Inferior parietal cortex (tissue), 1 donor: ENCODE measurements at regions not wholly inside any gene's neighbourhood (a gene's known extent, or its start where the extent isn't known, plus 50 kb on each side); places are given as distances from the start of the nearest gene placed in this dataset.
"Not testable (repeated sequence)": the region's sequence is repeated elsewhere in the genome, so short reads cannot be mapped to it uniquely, and the experiment has no call there.

Source experiments
- DNase-seq: peaks from one replicate; pipeline ENCODE4 v3.0.0-alpha.2; 2016; ENCODE audit errors: extremely low spot score

GRCh38 chr5:144004146-144004545, 166.3 kb downstream of the YIPF5 start:
- DNase-seq = no peak

- DNase-seq = no peak
Measured at GRCh38 chr5:144004751-144005150, 165.7 kb downstream of the YIPF5 start.

GRCh38 chr5:144009116-144009515, 161.3 kb downstream of the YIPF5 start:
- DNase-seq = no peak

DNA sequence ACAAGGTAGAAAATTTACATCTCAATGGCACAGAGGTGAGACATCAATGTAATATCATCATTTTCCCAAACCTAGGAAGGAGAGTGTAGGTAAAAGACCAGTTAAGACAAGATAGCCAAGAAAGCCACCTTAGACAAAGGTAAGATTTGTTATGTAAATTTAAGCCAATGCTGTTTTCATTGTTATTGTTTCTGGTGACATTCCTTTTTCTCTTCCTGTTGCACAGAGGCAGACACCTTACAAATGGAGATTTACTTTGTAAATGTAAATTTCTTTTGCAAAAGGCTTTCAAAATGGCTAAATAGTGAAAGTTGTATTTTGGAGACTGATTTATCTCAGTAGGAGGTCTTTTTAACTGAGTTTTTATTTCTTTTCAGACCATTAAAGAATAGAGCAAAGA, 159.1 kb downstream of the YIPF5 start:
- DNase-seq = no peak

- no peak for DNase-seq
Measured at GRCh38 chr5:144013816-144014215, 156.6 kb downstream of the YIPF5 start.

DNA sequence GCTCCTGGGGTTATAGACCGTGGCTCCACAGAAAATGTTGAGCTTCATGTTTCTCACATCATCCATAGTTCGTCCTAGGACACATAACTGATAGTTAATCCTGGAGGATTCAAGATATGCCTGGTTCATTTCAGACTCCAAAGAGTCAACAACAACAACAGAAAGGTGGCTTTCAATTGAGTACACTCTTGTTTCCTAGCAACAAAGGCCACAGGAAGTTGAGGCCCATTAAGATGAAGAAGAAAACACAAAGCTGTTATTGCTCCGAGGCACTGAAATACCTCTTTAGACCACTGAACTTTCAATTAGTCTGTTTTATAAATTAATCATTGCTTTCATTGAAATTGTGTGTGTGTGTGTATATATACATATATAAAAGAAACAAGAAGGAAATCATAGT, 154.5 kb downstream of the YIPF5 start:
- no peak for DNase-seq

- DNase-seq = no peak
Measured at GRCh38 chr5:144017119-144017518, 153.3 kb downstream of the YIPF5 start.

GRCh38 chr5:144017631-144018030, 152.8 kb downstream of the YIPF5 start:
- no peak for DNase-seq

GRCh38 chr5:144024090-144024489, 146.4 kb downstream of the YIPF5 start:
- no peak for DNase-seq

GRCh38 chr5:144024545-144024944, 145.9 kb downstream of the YIPF5 start:
- no peak for DNase-seq

DNA sequence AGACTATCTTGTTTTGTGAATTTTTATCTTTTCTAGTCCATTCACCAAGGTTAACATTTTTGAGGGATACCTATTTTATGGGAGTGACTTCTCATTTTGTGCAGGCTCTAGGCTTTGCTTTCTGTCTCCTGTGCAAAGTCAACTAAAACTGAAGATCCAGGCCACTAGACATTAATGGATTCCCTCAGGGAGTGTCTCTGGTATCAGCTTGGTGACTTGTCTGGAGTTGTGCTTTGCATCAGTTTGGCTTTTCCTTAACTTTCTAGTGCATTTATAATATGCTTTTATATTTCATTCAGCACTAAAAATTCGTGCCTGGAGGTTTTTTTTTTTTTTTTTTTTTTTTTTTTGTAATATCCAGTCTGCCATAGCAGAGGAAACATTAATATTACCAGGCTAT, 144.2 kb downstream of the YIPF5 start:
- no peak for DNase-seq

DNA sequence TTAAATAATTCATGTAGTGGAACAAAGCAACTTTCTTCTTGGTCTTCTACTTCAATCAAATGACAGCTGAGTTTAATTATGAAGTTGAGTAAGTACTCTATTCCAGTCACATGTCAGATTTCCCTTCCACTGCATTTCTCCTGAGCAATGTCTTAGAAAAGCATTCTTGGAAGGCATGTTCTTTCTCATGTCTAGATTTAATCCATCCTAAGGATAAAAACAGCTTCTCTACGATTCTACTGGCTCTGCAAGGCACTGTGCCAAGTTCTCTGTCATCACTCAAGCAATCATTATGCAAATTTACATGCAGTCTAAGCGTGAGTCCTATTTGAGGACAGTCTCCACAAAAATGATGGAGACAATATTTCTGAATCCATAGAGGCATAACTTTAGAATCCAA, 142.4 kb downstream of the YIPF5 start:
- peak; percentile 29 for DNase-seq

DNA sequence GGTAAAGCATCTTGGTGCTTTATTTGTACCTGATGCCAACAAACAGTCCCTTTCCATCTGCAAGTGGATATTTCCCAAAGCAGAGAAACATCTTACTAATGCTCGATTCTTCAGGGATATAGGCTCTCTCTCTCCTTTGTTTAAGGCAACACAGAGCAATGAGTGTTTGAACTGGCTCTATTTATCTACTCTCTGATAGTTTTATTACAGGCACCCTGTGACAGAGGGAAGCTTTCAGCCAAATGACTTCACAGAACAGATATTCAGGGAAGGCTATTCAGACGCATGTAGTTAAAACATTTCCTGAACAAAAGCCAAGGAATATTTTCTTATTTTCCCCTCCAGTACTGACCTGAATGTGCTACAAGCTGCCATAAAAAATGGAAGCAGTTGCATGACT, 141.8 kb downstream of the YIPF5 start:
- no peak for DNase-seq

DNA sequence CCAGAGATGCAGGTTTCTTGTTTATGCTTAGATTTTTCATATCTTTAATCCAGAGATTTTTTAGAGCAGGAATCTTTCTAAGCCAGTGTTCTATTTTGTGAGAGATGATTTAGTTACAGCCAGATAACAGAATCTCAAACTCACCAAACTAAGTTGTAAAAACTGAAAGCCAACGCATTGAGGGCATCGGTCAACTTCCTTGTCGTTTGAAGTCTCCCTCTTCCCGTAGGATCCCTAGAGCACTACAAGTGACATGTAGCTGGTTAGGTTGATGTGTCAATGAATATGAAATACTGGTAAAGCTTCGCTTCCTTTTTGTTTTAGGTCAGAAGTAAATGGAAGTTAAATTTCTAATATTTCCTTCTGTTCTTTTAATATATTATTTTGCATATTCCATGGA, 139.6 kb downstream of the YIPF5 start:
- no peak for DNase-seq

GRCh38 chr5:144032375-144032774, 138.1 kb downstream of the YIPF5 start:
- DNase-seq = no peak

DNA sequence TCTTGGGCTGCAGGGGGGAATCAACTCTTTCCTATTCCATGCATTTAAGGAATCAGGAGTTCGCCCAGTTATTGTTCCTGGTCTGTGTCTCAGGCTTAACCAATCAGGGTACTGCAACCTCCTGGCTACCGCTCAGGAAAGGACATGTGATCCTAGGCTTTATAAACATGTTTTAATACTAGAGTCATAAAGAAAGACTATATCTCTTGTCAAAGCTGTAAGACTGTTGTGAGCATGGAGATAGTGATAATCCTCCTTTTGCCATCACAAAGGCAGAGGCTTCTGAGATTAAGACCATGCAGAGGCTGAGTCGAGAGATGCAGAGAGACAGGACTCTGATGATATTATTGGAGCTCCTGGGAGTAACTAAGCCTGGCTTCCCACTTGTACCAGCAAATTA, 137.0 kb downstream of the YIPF5 start:
- DNase-seq = no peak

DNA sequence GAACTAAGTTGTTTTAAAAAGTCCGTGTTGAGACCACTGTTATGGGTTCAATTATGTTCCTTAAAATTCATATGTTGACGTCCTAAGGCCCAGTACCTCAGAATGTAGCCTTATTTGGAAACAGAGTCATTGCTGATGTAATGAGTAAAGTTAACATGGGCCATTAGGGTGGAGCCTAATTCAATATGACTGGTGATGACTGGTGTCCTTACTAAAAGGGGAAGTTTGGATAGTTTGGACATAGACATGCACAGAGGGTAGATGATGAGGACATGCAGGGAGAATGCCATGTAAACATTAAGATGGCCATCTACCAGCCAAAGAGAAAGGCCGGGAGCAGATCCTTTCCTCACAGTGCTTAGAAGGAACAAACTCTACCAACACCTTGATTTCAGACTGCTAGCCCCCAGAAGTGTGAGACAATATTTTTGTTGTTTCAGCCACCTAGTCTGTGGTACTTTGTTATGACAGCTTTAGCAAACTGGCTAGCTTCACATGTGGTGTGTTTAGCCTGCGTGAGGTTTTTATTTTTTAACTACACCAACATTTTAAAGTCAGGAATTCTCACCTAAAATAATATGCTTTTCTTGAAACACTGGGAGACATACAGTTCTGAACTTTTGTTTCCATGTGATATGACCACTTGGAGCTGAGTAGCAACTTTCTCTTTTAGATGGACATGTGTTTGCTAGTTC, 135.3 kb downstream of the YIPF5 start:
- DNase-seq = no peak

DNA sequence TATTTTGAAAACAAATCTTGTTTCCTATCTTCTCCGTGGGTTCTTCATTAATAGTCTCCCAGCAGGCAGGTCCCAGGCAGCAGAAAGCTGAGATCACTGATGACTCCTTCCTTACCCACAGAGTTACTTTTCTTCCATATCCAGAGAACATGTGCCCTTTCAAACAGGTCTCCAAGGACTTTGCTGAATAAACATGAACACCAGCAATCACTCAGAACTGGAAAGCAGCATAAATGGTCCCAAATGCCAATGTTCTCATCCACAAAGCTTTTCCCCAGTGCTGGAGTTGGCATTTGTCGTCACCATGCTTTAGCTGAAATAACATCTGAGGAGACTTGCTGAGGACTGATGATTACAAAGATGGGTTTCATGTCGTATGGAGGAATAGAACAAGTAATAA, 134.0 kb downstream of the YIPF5 start:
- DNase-seq = no peak

- no peak for DNase-seq
Measured at GRCh38 chr5:144040615-144041305, 129.7 kb downstream of the YIPF5 start.

DNA sequence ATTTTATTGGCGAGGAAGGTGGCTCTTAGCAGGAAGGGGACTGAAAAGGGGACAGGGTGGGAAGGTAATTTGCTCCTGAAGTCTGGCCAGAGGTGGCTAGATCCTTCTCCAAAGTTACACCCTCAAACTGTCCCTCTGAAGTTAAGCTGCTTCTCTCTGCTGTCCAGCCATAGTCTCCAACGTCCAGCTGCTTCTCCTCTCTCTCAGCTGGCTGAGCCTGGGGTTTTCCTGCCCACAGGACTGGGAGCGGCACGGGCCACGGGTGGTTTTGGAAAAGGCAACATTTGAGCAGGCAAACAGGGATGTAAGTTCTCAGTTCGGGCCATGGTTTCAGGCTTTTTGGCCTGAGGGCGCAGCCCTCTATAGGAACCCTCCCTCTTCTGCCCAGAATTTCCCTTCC, 128.3 kb downstream of the YIPF5 start:
- no peak for DNase-seq

GRCh38 chr5:144048259-144048856, 122.1 kb downstream of the YIPF5 start:
- DNase-seq = no peak

- not testable (repeated sequence) for DNase-seq
Measured at GRCh38 chr5:144055391-144055790, 115.1 kb downstream of the YIPF5 start.

DNA sequence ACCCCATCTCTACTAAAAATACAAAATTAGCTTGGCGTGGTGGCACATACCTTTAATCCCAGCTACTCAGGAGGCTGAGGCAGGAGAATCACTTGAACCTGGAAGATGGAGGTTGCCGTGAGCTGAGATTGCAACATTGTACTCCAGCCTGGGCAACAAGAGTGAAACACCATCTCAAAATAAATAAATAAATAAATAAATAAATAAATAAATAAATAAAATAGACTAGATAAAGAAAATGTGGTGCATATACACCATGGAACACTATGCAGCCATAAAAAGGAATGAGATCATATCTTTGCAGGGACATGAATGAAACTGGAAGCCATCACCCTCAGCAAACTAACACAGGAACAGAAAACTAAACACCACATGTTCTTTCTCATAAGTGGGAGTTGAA, 110.4 kb downstream of the YIPF5 start:
- DNase-seq = not testable (repeated sequence)
